ENCODE measurements at regions not wholly inside any gene's neighbourhood (a gene's known extent, or its start where the extent isn't known, plus 50 kb on each side); places are given as distances from the start of the nearest gene placed in this dataset.

DNA sequence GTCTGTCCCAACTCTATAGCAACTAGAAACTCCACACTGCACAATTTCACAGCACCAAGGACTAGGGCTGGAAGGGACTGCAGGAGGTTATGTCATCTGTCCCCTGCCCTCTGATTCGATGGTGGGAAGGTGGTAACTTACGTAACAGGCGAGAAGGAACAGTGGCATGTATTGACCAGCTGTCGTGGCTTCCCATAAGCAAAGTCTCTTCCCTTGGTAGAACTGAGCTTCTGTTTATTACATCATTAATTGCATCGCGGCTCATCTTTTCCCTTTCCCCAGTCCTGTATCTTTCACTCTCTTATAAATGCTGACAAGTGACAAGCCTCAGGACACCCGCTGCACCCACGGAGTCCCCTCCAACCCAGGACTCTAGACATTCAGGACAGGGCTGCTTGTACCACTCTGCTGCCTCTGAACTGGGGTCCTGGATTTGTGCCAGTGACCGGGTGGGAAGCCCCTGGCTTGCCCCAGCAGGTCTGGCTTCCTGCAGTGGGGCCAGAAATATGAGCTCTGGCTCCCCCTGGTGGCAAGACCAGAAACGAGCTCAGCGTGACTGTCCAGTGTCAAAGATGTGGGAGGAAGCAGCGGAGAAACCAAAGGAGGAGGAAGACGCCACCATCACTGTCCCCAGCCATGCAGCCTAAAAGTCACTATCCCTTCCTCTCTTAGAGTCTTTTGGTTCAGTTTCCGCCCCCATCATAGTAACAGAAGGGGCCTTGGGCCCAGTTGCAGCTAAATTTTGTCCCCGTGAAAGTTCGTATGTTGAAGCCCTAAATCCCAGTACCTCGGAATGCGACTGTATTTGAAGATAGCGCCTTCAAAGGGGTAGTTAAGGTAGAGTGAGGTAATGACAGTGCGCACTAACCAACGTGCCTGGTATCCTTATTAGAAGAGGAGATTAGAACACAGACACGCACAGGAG lies 84.5 kb downstream of the ISX start (continued):
- TF ChIP-seq, protein P1, sequence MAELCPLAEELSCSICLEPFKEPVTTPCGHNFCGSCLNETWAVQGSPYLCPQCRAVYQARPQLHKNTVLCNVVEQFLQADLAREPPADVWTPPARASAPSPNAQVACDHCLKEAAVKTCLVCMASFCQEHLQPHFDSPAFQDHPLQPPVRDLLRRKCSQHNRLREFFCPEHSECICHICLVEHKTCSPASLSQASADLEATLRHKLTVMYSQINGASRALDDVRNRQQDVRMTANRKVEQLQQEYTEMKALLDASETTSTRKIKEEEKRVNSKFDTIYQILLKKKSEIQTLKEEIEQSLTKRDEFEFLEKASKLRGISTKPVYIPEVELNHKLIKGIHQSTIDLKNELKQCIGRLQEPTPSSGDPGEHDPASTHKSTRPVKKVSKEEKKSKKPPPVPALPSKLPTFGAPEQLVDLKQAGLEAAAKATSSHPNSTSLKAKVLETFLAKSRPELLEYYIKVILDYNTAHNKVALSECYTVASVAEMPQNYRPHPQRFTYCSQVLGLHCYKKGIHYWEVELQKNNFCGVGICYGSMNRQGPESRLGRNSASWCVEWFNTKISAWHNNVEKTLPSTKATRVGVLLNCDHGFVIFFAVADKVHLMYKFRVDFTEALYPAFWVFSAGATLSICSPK (IDR thresholded peaks at IDR 0.05; ENCODE audit: borderline replicate concordance): no peak
- TF ChIP-seq HDAC6 (IDR thresholded peaks at IDR 0.05; ENCODE audit: low read depth, low read length) (no peak), CHD2 (IDR thresholded peaks at IDR 0.05; ENCODE audit: low read depth, low read length) (no peak), BRD9 (IDR thresholded peaks at IDR 0.05; ENCODE audit: low read depth, partially characterized antibody) (no peak), ARID1B (IDR thresholded peaks at IDR 0.05) (no peak), MTA2 (IDR thresholded peaks at IDR 0.05; ENCODE audit: low read depth) (no peak), GABPB2 (CRISPR knock-in tag; conservative IDR thresholded peaks at IDR 0.05) (no peak), SREBF1 (IDR thresholded peaks at IDR 0.05; ENCODE audit: borderline replicate concordance, low read depth, low read length) (no peak), RBM17 (IDR thresholded peaks at IDR 0.05; ENCODE audit: borderline replicate concordance, low read depth, low read length) (no peak), FOXK1 (CRISPR knock-in tag; IDR thresholded peaks at IDR 0.05; ENCODE audit: borderline replicate concordance) (no peak), POLR2A (conservative IDR thresholded peaks at IDR 0.05) (no peak), THRAP3 (IDR thresholded peaks at IDR 0.05; ENCODE audit: borderline replicate concordance) (no peak), SRF (CRISPR knock-in tag; IDR thresholded peaks at IDR 0.05) (no peak), FOXA1 (IDR thresholded peaks at IDR 0.05; ENCODE audit: borderline replicate concordance) (no peak), LCOR (CRISPR knock-in tag; IDR thresholded peaks at IDR 0.05) (no peak), BMI1 (IDR thresholded peaks at IDR 0.05; ENCODE audit: low read length) (no peak), RBM22 (IDR thresholded peaks at IDR 0.05; ENCODE audit: low read depth, low read length, poor library complexity, severe bottlenecking) (no peak), PTRF (tag; IDR thresholded peaks at IDR 0.05) (no peak), GATAD2B (IDR thresholded peaks at IDR 0.05; ENCODE audit: borderline replicate concordance) (no peak), PTTG1 (tag; IDR thresholded peaks at IDR 0.05; ENCODE audit: low read depth) (no peak), TGIF2 (CRISPR knock-in tag; IDR thresholded peaks at IDR 0.05) (no peak)
- TF ChIP-seq, protein P2, sequence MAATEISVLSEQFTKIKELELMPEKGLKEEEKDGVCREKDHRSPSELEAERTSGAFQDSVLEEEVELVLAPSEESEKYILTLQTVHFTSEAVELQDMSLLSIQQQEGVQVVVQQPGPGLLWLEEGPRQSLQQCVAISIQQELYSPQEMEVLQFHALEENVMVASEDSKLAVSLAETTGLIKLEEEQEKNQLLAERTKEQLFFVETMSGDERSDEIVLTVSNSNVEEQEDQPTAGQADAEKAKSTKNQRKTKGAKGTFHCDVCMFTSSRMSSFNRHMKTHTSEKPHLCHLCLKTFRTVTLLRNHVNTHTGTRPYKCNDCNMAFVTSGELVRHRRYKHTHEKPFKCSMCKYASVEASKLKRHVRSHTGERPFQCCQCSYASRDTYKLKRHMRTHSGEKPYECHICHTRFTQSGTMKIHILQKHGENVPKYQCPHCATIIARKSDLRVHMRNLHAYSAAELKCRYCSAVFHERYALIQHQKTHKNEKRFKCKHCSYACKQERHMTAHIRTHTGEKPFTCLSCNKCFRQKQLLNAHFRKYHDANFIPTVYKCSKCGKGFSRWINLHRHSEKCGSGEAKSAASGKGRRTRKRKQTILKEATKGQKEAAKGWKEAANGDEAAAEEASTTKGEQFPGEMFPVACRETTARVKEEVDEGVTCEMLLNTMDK (IDR thresholded peaks at IDR 0.05; ENCODE audit: borderline replicate concordance, insufficient read depth, low read depth, low read length, poor library complexity, severe bottlenecking): peak; percentile 32
- TF ChIP-seq, protein P3, sequence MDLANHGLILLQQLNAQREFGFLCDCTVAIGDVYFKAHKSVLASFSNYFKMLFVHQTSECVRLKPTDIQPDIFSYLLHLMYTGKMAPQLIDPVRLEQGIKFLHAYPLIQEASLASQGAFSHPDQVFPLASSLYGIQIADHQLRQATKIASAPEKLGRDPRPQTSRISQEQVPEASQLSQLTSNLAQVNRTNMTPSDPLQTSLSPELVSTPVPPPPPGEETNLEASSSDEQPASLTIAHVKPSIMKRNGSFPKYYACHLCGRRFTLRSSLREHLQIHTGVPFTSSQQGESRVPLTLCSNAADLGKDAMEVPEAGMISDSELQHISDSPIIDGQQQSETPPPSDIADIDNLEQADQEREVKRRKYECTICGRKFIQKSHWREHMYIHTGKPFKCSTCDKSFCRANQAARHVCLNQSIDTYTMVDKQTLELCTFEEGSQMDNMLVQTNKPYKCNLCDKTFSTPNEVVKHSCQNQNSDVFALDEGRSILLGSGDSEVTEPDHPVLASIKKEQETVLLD (IDR thresholded peaks at IDR 0.05): no peak
- TF ChIP-seq, protein P4, sequence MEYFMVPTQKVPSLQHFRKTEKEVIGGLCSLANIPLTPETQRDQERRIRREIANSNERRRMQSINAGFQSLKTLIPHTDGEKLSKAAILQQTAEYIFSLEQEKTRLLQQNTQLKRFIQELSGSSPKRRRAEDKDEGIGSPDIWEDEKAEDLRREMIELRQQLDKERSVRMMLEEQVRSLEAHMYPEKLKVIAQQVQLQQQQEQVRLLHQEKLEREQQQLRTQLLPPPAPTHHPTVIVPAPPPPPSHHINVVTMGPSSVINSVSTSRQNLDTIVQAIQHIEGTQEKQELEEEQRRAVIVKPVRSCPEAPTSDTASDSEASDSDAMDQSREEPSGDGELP (CRISPR knock-in tag; IDR thresholded peaks at IDR 0.05; ENCODE audit: borderline replicate concordance): no peak
